OCI-LY3 (cell line): ENCODE measurements at regions not wholly inside any gene's neighbourhood (a gene's known extent, or its start where the extent isn't known, plus 50 kb on each side); places are given as distances from the start of the nearest gene placed in this dataset.

ENCODE experiments used
- EZH2phosphoT487 ChIP-seq: fragments of 200-600 bp; shearing (Covaris generic); IDR thresholded peaks from 2 replicates; pipeline ENCODE4 v1.6.1; 2018; ENCODE audit warnings: antibody characterized with exemption, mixed run types, low read depth
- TF ChIP-seq, protein P1 (sequence below): fragments of 200-600, 300-600 bp; sonication (generic); IDR thresholded peaks from 2 replicates; pipeline ENCODE4 v1.5.1; 2014; ENCODE audit warnings: antibody characterized with exemption, low read length, low read depth

DNA sequence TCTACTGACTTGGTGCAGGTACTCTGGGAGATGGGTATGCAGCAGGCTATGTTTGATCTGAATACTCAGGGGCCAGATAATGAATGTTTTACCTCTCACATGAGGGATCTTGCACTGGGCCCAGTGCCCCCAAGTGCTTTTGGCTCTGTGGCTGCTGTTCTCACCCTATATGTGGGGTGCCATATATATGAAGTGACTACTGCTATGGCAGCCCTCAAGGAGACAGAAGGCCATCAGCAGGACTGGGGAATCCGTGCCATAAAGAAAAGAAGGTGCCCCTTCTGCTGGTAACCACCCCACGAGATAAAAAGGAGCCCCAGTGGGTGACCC is 302.1 kb downstream of the ZPLD1 start:
- TF ChIP-seq EZH2phosphoT487 = no peak
- TF ChIP-seq, protein P1, sequence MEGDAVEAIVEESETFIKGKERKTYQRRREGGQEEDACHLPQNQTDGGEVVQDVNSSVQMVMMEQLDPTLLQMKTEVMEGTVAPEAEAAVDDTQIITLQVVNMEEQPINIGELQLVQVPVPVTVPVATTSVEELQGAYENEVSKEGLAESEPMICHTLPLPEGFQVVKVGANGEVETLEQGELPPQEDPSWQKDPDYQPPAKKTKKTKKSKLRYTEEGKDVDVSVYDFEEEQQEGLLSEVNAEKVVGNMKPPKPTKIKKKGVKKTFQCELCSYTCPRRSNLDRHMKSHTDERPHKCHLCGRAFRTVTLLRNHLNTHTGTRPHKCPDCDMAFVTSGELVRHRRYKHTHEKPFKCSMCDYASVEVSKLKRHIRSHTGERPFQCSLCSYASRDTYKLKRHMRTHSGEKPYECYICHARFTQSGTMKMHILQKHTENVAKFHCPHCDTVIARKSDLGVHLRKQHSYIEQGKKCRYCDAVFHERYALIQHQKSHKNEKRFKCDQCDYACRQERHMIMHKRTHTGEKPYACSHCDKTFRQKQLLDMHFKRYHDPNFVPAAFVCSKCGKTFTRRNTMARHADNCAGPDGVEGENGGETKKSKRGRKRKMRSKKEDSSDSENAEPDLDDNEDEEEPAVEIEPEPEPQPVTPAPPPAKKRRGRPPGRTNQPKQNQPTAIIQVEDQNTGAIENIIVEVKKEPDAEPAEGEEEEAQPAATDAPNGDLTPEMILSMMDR = no peak
